WTC11 (cell line): ENCODE measurements at regions not wholly inside any gene's neighbourhood (a gene's known extent, or its start where the extent isn't known, plus 50 kb on each side); places are given as distances from the start of the nearest gene placed in this dataset.

Experiments used
- ATAC-seq: fragments of 200-7000 bp; cut with Tn5 transposase; 2 replicates; pipeline ENCODE4 v1.10.0; 2021; ENCODE audit warnings: mild to moderate bottlenecking, moderate library complexity
- CTCF ChIA-PET: fragments of 300-600 bp; sonication (Branson Sonifier 250); formaldehyde crosslinking; loops from one replicate; lab custom pipeline; 2021; ENCODE audit warnings: antibody characterized with exemption; lab: Charles Lee
- POLR2A ChIA-PET: fragments of 350-600 bp; sonication (Branson Sonifier 250); formaldehyde crosslinking; loops from one replicate; lab custom pipeline; 2021; ENCODE audit warnings: antibody characterized with exemption; lab: Charles Lee
- DNase-seq: peaks from one replicate; pipeline ENCODE4 v3.0.0; 2021; ENCODE audit warnings: low spot score
- H3K27ac Mint-ChIP-seq: 2 replicates; pipeline ENCODE4 v1.8.0; 2021; ENCODE audit warnings: mixed read lengths
- H3K27me3 Mint-ChIP-seq: 2 replicates; pipeline ENCODE4 v1.8.0; 2021; ENCODE audit warnings: low read depth, mild to moderate bottlenecking, moderate library complexity, mixed read lengths
- H3K36me3 Mint-ChIP-seq: 2 replicates; pipeline ENCODE4 v1.8.0; 2021; ENCODE audit warnings: mixed read lengths
- H3K4me1 Mint-ChIP-seq: 2 replicates; pipeline ENCODE4 v1.8.0; 2022; ENCODE audit warnings: mixed read lengths
- H3K4me3 Mint-ChIP-seq: 2 replicates; pipeline ENCODE4 v1.8.0; 2021; ENCODE audit warnings: mild to moderate bottlenecking, moderate library complexity, mixed read lengths
- H3K9me3 Mint-ChIP-seq: 2 replicates; pipeline ENCODE4 v1.8.0; 2021; ENCODE audit warnings: mixed read lengths
- CBFB ChIP-seq: sonication (generic); formaldehyde crosslinking; IDR thresholded peaks from 2 replicates; pipeline ENCODE4 v1.8.1; 2022; ENCODE audit warnings: mild to moderate bottlenecking, low read depth, missing genetic modification reagents
- ETV6 ChIP-seq: sonication (generic); formaldehyde crosslinking; IDR thresholded peaks from 2 replicates; pipeline ENCODE4 v1.8.1; 2022; ENCODE audit warnings: mild to moderate bottlenecking, missing genetic modification reagents
- FOXK1 ChIP-seq: sonication (generic); formaldehyde crosslinking; IDR thresholded peaks from 2 replicates; pipeline ENCODE4 v1.8.0; 2022; ENCODE audit warnings: mild to moderate bottlenecking, moderate library complexity, missing genetic modification reagents
- GTF2I ChIP-seq: fragments of 250-450 bp; sonication (Bioruptor Pico); conservative IDR thresholded peaks from 2 replicates; pipeline ENCODE4 v1.4.0; 2021; ENCODE audit warnings: mild to moderate bottlenecking
- JUN ChIP-seq: sonication (generic); formaldehyde crosslinking; IDR thresholded peaks from 2 replicates; pipeline ENCODE4 v1.8.0; 2023; ENCODE audit warnings: mild to moderate bottlenecking, missing genetic modification reagents
- NFATC4 ChIP-seq: fragments of 250-450 bp; sonication (Bioruptor Pico); IDR thresholded peaks from 2 replicates; pipeline ENCODE4 v1.9.0; 2021; ENCODE audit warnings: mild to moderate bottlenecking
- NFE2L1 ChIP-seq: sonication (generic); formaldehyde crosslinking; IDR thresholded peaks from 2 replicates; pipeline ENCODE4 v1.8.1; 2023; ENCODE audit warnings: missing genetic modification reagents
- NR1H2 ChIP-seq: sonication (generic); formaldehyde crosslinking; IDR thresholded peaks from 2 replicates; pipeline ENCODE4 v1.9.0; 2021; ENCODE audit warnings: mild to moderate bottlenecking, moderate library complexity, missing genetic modification reagents
- TEAD4 ChIP-seq: sonication (generic); formaldehyde crosslinking; IDR thresholded peaks from 2 replicates; pipeline ENCODE4 v1.8.0; 2022; ENCODE audit warnings: mild to moderate bottlenecking, missing genetic modification reagents
- ZNF416 ChIP-seq: fragments of 250-450 bp; sonication (Bioruptor Pico); IDR thresholded peaks from 2 replicates; pipeline ENCODE4 v1.9.0; 2021; ENCODE audit warnings: mild to moderate bottlenecking, inconsistent platforms
- ZNF671 ChIP-seq: fragments of 250-450 bp; sonication (Bioruptor Pico); IDR thresholded peaks from 2 replicates; pipeline ENCODE4 v1.8.0; 2021; ENCODE audit warnings: mild to moderate bottlenecking
- TF ChIP-seq, protein P1 (sequence below): fragments of 250-450 bp; sonication (Bioruptor Pico); IDR thresholded peaks from 2 replicates; pipeline ENCODE4 v1.9.0; 2021; ENCODE audit warnings: mild to moderate bottlenecking
- TF ChIP-seq, protein P2 (sequence below): sonication (generic); formaldehyde crosslinking; IDR thresholded peaks from 2 replicates; pipeline ENCODE4 v1.8.1; 2022; ENCODE audit warnings: missing genetic modification reagents, borderline replicate concordance
- TF ChIP-seq, protein P3 (sequence below): sonication (generic); formaldehyde crosslinking; IDR thresholded peaks from 2 replicates; pipeline ENCODE4 v1.8.1; 2022; ENCODE audit warnings: mild to moderate bottlenecking, moderate library complexity, missing genetic modification reagents
- TF ChIP-seq, protein P4 (sequence below): sonication (generic); formaldehyde crosslinking; IDR thresholded peaks from 2 replicates; pipeline ENCODE4 v1.8.1; 2023; ENCODE audit warnings: mild to moderate bottlenecking, missing genetic modification reagents, moderate library complexity
- TF ChIP-seq, protein P5 (sequence below): sonication (generic); formaldehyde crosslinking; IDR thresholded peaks from 2 replicates; pipeline ENCODE4 v1.8.0; 2022; ENCODE audit warnings: mild to moderate bottlenecking, missing genetic modification reagents
- TF ChIP-seq, protein P6 (sequence below): sonication (generic); formaldehyde crosslinking; conservative IDR thresholded peaks from 2 replicates; pipeline ENCODE4 v1.8.1; 2023; ENCODE audit warnings: mild to moderate bottlenecking, low read depth, missing genetic modification reagents, moderate library complexity
- TF ChIP-seq, protein P7 (sequence below): sonication (generic); formaldehyde crosslinking; IDR thresholded peaks from 2 replicates; pipeline ENCODE4 v1.8.1; 2023; ENCODE audit warnings: mild to moderate bottlenecking, missing genetic modification reagents
- TF ChIP-seq, protein P8 (sequence below): sonication (generic); formaldehyde crosslinking; IDR thresholded peaks from 2 replicates; pipeline ENCODE4 v1.8.0; 2023; ENCODE audit warnings: mild to moderate bottlenecking, missing genetic modification reagents

DNA sequence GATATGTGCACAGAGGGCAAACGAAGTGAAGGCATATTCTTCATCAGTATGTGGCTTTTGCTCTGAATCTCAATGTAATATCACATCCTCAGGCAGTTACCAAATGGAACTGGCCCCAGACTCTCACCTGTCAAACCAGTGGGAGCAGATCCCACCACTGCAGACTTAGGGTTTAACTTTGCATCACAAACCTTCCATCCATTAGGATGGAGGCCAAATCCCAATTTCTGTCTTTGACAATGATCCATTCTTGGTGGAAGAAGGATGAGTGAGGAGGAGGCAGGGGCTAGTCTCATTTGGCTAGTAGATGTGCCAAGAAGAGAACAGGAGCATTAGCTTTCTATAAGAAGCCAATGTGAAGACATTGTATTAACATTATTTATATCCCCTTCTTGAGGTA is 413.5 kb upstream of the SPRY2 start:
- ATAC-seq, result no peak
- ChIA-PET CTCF (no interaction called here), POLR2A (no interaction called here)
- peaks cover 7% of the 10 kb centered on the region; the same call in 1 of the 2 replicates for H3K9me3 Mint-ChIP-seq
- no peak for TF ChIP-seq TEAD4 (CRISPR knock-in tag)
- TF ChIP-seq, protein P1, sequence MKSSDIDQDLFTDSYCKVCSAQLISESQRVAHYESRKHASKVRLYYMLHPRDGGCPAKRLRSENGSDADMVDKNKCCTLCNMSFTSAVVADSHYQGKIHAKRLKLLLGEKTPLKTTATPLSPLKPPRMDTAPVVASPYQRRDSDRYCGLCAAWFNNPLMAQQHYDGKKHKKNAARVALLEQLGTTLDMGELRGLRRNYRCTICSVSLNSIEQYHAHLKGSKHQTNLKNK, result no peak
- no peaks in the 10 kb centered on the region for H3K27me3 Mint-ChIP-seq
- H3K36me3 Mint-ChIP-seq, result no peaks in the 10 kb centered on the region
- H3K4me1 Mint-ChIP-seq, result 0 out of 2 replicates have a peak, but pooled peaks cover 4% of the 10 kb centered on the region
- no peak overlapping the region for H3K27ac Mint-ChIP-seq
- H3K4me3 Mint-ChIP-seq, result no peak overlapping the region
- DNase-seq, result no peak

DNA sequence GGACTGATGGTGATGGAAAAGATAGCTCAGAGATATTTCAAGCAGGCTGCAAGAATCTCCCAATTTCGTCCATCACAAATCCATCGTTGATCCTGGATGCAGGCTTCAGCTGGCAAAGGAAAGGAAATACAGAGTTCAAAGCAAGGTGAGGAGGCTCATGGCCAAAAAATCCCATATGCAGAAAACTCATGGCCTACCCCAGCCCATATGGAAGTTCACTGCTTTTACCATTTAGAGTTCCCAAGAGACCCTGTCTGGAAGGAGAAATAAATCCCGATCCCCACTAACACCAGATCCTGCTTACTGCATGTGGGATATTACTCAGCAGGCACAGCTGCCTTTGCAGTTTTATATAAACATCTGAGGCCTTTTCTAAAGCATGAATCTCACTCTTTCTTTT is 412.9 kb upstream of the SPRY2 start:
- DNase-seq (no peak), ATAC-seq (no peak)
- Mint-ChIP-seq H3K4me1 (0 out of 2 replicates have a peak, but pooled peaks cover 4% of the 10 kb centered on the region), H3K27me3 (no peaks in the 10 kb centered on the region), H3K27ac (no peak overlapping the region), H3K36me3 (no peaks in the 10 kb centered on the region), H3K9me3 (peaks cover 5% of the 10 kb centered on the region; the same call in 1 of the 2 replicates), H3K4me3 (no peak overlapping the region)
- TF ChIP-seq, protein P2, sequence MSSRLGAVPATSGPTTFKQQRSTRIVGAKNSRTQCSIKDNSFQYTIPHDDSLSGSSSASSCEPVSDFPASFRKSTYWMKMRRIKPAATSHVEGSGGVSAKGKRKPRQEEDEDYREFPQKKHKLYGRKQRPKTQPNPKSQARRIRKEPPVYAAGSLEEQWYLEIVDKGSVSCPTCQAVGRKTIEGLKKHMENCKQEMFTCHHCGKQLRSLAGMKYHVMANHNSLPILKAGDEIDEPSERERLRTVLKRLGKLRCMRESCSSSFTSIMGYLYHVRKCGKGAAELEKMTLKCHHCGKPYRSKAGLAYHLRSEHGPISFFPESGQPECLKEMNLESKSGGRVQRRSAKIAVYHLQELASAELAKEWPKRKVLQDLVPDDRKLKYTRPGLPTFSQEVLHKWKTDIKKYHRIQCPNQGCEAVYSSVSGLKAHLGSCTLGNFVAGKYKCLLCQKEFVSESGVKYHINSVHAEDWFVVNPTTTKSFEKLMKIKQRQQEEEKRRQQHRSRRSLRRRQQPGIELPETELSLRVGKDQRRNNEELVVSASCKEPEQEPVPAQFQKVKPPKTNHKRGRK, result no peak
- TF ChIP-seq JUN (no peak), FOXK1 (CRISPR knock-in tag) (no peak), ETV6 (CRISPR knock-in tag) (no peak), ZNF671 (no peak), NR1H2 (CRISPR knock-in tag) (no peak)
- TF ChIP-seq, protein P3, sequence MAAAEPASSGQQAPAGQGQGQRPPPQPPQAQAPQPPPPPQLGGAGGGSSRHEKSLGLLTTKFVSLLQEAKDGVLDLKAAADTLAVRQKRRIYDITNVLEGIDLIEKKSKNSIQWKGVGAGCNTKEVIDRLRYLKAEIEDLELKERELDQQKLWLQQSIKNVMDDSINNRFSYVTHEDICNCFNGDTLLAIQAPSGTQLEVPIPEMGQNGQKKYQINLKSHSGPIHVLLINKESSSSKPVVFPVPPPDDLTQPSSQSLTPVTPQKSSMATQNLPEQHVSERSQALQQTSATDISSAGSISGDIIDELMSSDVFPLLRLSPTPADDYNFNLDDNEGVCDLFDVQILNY, result no peak
- POLR2A ChIA-PET, result no interaction called here
- CTCF ChIA-PET, result no interaction called here

DNA sequence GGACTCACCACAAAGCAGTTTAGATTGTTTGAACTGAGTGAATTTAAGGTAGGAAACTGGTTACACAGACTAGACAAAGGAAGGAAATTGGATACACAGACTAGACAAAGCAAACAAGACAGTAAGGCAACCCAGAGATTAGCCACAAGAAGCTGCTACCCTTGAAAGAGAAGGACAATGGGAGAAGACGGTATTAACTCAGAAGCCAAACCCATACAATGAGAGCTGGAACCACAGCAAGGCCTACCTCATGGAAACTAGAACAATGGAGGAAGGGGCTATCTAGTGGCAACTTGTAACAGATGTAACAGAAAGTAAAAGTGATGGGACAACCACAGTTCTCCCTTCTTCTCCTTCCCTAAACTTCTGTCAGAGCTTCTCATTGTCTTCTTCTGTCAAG is 410.9 kb upstream of the SPRY2 start:
- POLR2A ChIA-PET, result no interaction called here
- H3K4me1 Mint-ChIP-seq, result 0 out of 2 replicates have a peak, but pooled peaks cover 4% of the 10 kb centered on the region
- TF ChIP-seq, protein P4, sequence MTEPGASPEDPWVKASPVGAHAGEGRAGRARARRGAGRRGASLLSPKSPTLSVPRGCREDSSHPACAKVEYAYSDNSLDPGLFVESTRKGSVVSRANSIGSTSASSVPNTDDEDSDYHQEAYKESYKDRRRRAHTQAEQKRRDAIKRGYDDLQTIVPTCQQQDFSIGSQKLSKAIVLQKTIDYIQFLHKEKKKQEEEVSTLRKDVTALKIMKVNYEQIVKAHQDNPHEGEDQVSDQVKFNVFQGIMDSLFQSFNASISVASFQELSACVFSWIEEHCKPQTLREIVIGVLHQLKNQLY, result no peak
- TF ChIP-seq, protein P5, sequence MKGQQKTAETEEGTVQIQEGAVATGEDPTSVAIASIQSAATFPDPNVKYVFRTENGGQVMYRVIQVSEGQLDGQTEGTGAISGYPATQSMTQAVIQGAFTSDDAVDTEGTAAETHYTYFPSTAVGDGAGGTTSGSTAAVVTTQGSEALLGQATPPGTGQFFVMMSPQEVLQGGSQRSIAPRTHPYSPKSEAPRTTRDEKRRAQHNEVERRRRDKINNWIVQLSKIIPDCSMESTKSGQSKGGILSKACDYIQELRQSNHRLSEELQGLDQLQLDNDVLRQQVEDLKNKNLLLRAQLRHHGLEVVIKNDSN (CRISPR knock-in tag), result no peak
- TF ChIP-seq CBFB (CRISPR knock-in tag), result no peak
- TF ChIP-seq NFATC4 (CRISPR knock-in tag), result no peak
- TF ChIP-seq, protein P6, sequence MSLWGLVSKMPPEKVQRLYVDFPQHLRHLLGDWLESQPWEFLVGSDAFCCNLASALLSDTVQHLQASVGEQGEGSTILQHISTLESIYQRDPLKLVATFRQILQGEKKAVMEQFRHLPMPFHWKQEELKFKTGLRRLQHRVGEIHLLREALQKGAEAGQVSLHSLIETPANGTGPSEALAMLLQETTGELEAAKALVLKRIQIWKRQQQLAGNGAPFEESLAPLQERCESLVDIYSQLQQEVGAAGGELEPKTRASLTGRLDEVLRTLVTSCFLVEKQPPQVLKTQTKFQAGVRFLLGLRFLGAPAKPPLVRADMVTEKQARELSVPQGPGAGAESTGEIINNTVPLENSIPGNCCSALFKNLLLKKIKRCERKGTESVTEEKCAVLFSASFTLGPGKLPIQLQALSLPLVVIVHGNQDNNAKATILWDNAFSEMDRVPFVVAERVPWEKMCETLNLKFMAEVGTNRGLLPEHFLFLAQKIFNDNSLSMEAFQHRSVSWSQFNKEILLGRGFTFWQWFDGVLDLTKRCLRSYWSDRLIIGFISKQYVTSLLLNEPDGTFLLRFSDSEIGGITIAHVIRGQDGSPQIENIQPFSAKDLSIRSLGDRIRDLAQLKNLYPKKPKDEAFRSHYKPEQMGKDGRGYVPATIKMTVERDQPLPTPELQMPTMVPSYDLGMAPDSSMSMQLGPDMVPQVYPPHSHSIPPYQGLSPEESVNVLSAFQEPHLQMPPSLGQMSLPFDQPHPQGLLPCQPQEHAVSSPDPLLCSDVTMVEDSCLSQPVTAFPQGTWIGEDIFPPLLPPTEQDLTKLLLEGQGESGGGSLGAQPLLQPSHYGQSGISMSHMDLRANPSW (CRISPR knock-in tag), result no peak
- TF ChIP-seq, protein P7, sequence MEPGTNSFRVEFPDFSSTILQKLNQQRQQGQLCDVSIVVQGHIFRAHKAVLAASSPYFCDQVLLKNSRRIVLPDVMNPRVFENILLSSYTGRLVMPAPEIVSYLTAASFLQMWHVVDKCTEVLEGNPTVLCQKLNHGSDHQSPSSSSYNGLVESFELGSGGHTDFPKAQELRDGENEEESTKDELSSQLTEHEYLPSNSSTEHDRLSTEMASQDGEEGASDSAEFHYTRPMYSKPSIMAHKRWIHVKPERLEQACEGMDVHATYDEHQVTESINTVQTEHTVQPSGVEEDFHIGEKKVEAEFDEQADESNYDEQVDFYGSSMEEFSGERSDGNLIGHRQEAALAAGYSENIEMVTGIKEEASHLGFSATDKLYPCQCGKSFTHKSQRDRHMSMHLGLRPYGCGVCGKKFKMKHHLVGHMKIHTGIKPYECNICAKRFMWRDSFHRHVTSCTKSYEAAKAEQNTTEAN (CRISPR knock-in tag), result no peak
- no peak for TF ChIP-seq NFE2L1 (CRISPR knock-in tag)
- no peak for TF ChIP-seq GTF2I (CRISPR knock-in tag)
- TF ChIP-seq, protein P8, sequence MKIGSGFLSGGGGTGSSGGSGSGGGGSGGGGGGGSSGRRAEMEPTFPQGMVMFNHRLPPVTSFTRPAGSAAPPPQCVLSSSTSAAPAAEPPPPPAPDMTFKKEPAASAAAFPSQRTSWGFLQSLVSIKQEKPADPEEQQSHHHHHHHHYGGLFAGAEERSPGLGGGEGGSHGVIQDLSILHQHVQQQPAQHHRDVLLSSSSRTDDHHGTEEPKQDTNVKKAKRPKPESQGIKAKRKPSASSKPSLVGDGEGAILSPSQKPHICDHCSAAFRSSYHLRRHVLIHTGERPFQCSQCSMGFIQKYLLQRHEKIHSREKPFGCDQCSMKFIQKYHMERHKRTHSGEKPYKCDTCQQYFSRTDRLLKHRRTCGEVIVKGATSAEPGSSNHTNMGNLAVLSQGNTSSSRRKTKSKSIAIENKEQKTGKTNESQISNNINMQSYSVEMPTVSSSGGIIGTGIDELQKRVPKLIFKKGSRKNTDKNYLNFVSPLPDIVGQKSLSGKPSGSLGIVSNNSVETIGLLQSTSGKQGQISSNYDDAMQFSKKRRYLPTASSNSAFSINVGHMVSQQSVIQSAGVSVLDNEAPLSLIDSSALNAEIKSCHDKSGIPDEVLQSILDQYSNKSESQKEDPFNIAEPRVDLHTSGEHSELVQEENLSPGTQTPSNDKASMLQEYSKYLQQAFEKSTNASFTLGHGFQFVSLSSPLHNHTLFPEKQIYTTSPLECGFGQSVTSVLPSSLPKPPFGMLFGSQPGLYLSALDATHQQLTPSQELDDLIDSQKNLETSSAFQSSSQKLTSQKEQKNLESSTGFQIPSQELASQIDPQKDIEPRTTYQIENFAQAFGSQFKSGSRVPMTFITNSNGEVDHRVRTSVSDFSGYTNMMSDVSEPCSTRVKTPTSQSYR, result no peak
- TF ChIP-seq ZNF416, result no peak

More for the DNA sequence above, 410.9 kb upstream of the SPRY2 start:
- ATAC-seq, result no peak
- Mint-ChIP-seq H3K36me3 (no peaks in the 10 kb centered on the region), H3K27me3 (no peaks in the 10 kb centered on the region), H3K27ac (no peak overlapping the region), H3K9me3 (no peaks in the 10 kb centered on the region), H3K4me3 (no peak overlapping the region)
- CTCF ChIA-PET, result no interaction called here
- DNase-seq, result no peak
